GM23338 (cell line): ENCODE measurements at regions not wholly inside any gene's neighbourhood (a gene's known extent, or its start where the extent isn't known, plus 50 kb on each side); places are given as distances from the start of the nearest gene placed in this dataset.

ENCODE experiments used
- CREB1 ChIP-seq: fragments of 250-450 bp; sonication (Bioruptor Pico); IDR thresholded peaks from 2 replicates; pipeline ENCODE4 v1.5.0; 2020; ENCODE audit warnings: low read depth, mild to moderate bottlenecking, moderate library complexity
- EZH2 ChIP-seq: fragments of 200-600 bp; sonication (generic); IDR thresholded peaks from one replicate; pipeline ENCODE4 v1.8.0; 2017; ENCODE audit warnings: antibody characterized with exemption, mild to moderate bottlenecking, low read depth; ENCODE audit not compliant: unreplicated experiment
- EZH2phosphoT487 ChIP-seq: fragments of 200-600 bp; sonication (generic); IDR thresholded peaks from one replicate; pipeline ENCODE4 v1.8.1; 2018; ENCODE audit warnings: antibody characterized with exemption; ENCODE audit not compliant: unreplicated experiment
- JUNB ChIP-seq: IDR thresholded peaks from one replicate; pipeline ENCODE4 v1.6.1; 2016; ENCODE audit warnings: antibody characterized with exemption; ENCODE audit not compliant: unreplicated experiment
- POLR2AphosphoS5 ChIP-seq: IDR thresholded peaks from 2 replicates; pipeline ENCODE4 v1.6.1; 2016; ENCODE audit warnings: antibody characterized with exemption, low read depth
- ZNF331 ChIP-seq: fragments of 250-450 bp; sonication (Bioruptor Pico); IDR thresholded peaks from 2 replicates; pipeline ENCODE4 v1.5.0; 2020; ENCODE audit warnings: low read depth, mild to moderate bottlenecking, moderate library complexity
- TF ChIP-seq, protein P1 (sequence below), 2 experiments: fragments of 200-600 bp in 1 of 2; sonication (generic) in 1 of 2; conservative IDR thresholded peaks; 2 replicates each; pipeline versions ENCODE4 v1.5.1 to v1.6.1; 2016 to 2017; ENCODE audit warnings: antibody characterized with exemption in 2 of 2, low read depth in 2 of 2, mild to moderate bottlenecking in 2 of 2, moderate library complexity in 1 of 2
- TF ChIP-seq, protein P2 (sequence below): IDR thresholded peaks from one replicate; pipeline ENCODE4 v1.6.1; 2018; ENCODE audit warnings: antibody characterized with exemption; ENCODE audit not compliant: unreplicated experiment
- TF ChIP-seq, protein P3 (sequence below): IDR thresholded peaks from 2 replicates; pipeline ENCODE4 v1.6.1; 2016; ENCODE audit warnings: antibody characterized with exemption

DNA sequence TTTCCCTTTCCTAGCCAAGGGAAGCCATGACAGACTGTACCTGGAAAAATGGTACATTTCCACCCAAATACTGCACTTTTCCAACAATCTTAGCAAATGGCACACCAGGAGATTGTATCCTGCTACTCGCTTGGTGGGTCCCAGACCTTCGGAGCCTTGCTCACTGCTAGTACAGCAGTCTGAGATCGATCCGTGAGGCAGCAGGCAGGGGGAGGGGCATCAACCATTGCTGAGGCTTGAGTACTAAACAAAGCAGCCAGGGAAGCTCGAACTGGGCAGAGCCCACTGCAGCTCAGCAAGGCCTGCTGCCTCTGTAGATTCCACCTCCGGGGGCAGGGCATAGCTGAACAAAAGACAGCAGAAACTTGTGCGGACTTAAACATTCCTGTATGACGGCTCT is 218.8 kb downstream of the LRIG3 start:
- TF ChIP-seq, protein P1, sequence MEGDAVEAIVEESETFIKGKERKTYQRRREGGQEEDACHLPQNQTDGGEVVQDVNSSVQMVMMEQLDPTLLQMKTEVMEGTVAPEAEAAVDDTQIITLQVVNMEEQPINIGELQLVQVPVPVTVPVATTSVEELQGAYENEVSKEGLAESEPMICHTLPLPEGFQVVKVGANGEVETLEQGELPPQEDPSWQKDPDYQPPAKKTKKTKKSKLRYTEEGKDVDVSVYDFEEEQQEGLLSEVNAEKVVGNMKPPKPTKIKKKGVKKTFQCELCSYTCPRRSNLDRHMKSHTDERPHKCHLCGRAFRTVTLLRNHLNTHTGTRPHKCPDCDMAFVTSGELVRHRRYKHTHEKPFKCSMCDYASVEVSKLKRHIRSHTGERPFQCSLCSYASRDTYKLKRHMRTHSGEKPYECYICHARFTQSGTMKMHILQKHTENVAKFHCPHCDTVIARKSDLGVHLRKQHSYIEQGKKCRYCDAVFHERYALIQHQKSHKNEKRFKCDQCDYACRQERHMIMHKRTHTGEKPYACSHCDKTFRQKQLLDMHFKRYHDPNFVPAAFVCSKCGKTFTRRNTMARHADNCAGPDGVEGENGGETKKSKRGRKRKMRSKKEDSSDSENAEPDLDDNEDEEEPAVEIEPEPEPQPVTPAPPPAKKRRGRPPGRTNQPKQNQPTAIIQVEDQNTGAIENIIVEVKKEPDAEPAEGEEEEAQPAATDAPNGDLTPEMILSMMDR (conservative IDR thresholded peaks at IDR 0.05; ENCODE audit: low read depth in 2 of 2), result no peak
- no peak for TF ChIP-seq POLR2AphosphoS5
- TF ChIP-seq EZH2, result no peak
- no peak for TF ChIP-seq EZH2phosphoT487
- TF ChIP-seq, protein P2, sequence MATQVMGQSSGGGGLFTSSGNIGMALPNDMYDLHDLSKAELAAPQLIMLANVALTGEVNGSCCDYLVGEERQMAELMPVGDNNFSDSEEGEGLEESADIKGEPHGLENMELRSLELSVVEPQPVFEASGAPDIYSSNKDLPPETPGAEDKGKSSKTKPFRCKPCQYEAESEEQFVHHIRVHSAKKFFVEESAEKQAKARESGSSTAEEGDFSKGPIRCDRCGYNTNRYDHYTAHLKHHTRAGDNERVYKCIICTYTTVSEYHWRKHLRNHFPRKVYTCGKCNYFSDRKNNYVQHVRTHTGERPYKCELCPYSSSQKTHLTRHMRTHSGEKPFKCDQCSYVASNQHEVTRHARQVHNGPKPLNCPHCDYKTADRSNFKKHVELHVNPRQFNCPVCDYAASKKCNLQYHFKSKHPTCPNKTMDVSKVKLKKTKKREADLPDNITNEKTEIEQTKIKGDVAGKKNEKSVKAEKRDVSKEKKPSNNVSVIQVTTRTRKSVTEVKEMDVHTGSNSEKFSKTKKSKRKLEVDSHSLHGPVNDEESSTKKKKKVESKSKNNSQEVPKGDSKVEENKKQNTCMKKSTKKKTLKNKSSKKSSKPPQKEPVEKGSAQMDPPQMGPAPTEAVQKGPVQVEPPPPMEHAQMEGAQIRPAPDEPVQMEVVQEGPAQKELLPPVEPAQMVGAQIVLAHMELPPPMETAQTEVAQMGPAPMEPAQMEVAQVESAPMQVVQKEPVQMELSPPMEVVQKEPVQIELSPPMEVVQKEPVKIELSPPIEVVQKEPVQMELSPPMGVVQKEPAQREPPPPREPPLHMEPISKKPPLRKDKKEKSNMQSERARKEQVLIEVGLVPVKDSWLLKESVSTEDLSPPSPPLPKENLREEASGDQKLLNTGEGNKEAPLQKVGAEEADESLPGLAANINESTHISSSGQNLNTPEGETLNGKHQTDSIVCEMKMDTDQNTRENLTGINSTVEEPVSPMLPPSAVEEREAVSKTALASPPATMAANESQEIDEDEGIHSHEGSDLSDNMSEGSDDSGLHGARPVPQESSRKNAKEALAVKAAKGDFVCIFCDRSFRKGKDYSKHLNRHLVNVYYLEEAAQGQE, result no peak
- TF ChIP-seq JUNB, result no peak
- TF ChIP-seq, protein P3, sequence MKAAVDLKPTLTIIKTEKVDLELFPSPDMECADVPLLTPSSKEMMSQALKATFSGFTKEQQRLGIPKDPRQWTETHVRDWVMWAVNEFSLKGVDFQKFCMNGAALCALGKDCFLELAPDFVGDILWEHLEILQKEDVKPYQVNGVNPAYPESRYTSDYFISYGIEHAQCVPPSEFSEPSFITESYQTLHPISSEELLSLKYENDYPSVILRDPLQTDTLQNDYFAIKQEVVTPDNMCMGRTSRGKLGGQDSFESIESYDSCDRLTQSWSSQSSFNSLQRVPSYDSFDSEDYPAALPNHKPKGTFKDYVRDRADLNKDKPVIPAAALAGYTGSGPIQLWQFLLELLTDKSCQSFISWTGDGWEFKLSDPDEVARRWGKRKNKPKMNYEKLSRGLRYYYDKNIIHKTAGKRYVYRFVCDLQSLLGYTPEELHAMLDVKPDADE, result no peak
- no peak for TF ChIP-seq CREB1 (CRISPR knock-in tag)
- no peak for TF ChIP-seq ZNF331 (CRISPR knock-in tag)
